Keratinocyte (primary cell): ENCODE measurements at regions not wholly inside any gene's neighbourhood (a gene's known extent, or its start where the extent isn't known, plus 50 kb on each side); places are given as distances from the start of the nearest gene placed in this dataset.

Source experiments
- DNase-seq: peaks from one replicate; pipeline ENCODE4 v3.0.0-alpha.2; 2011; ENCODE audit warnings: low read depth, missing footprints, low spot score
- FAIRE-seq: peaks from 2 replicates; lab custom pipeline; 2011; peaks lifted over from hg19 to GRCh38; lab: Jason Lieb, UNC
- H2AFZ ChIP-seq: 2 replicates; pipeline ENCODE4 v1.6.0; 2012; ENCODE audit warnings: low read length, control low read depth, inconsistent platforms; ENCODE audit not compliant: control insufficient read depth
- H3K27ac ChIP-seq: 2 replicates; pipeline ENCODE4 v1.5.1; 2011; ENCODE audit warnings: low read length; ENCODE audit not compliant: control insufficient read depth, insufficient read depth
- H3K27me3 ChIP-seq: 3 replicates; pipeline ENCODE4 v1.6.0; 2011; ENCODE audit warnings: low read length; ENCODE audit not compliant: control insufficient read depth, insufficient read depth; ENCODE audit errors: extremely low read depth
- H3K36me3 ChIP-seq, 2 experiments: 2 replicates in 1 of 2; 3 replicates in 1 of 2; pipeline ENCODE4 v1.5.1; 2011; ENCODE audit warnings: low read length in 2 of 2, mild to moderate bottlenecking in 1 of 2; ENCODE audit not compliant: control insufficient read depth in 2 of 2, insufficient read depth in 2 of 2; ENCODE audit errors: extremely low read depth in 1 of 2
- H3K4me1 ChIP-seq: 3 replicates; pipeline ENCODE4 v1.5.1; 2011; ENCODE audit warnings: low read length; ENCODE audit not compliant: control insufficient read depth, insufficient read depth; ENCODE audit errors: extremely low read depth
- H3K4me2 ChIP-seq: 3 replicates; pipeline ENCODE4 v1.6.0; 2011; ENCODE audit warnings: low read depth, low read length; ENCODE audit not compliant: control insufficient read depth, insufficient read depth; ENCODE audit errors: extremely low read depth
- H3K4me3 ChIP-seq, 3 experiments: fragments of 200-600 bp in 1 of 3; sonication (generic) in 1 of 3; 2 replicates in 2 of 3; 3 replicates in 1 of 3; pipeline ENCODE4 v1.5.1; 2011 to 2016; ENCODE audit warnings: low read length in 3 of 3, mild to moderate bottlenecking in 3 of 3, control low read depth in 2 of 3, inconsistent platforms in 1 of 3, low read depth in 1 of 3, mixed read lengths in 1 of 3, mixed run types in 1 of 3, moderate library complexity in 1 of 3; ENCODE audit not compliant: control insufficient read depth in 2 of 3, insufficient read depth in 2 of 3; ENCODE audit errors: extremely low read depth in 1 of 3
- H3K79me2 ChIP-seq: 2 replicates; pipeline ENCODE4 v1.6.0; 2012; ENCODE audit warnings: low read length; ENCODE audit not compliant: control insufficient read depth, insufficient read depth
- H3K9ac ChIP-seq: 3 replicates; pipeline ENCODE4 v1.6.0; 2011; ENCODE audit warnings: low read length; ENCODE audit not compliant: control insufficient read depth, insufficient read depth; ENCODE audit errors: extremely low read depth
- H3K9me1 ChIP-seq: 3 replicates; pipeline ENCODE4 v1.6.0; 2011; ENCODE audit warnings: low read length; ENCODE audit not compliant: control insufficient read depth, insufficient read depth; ENCODE audit errors: extremely low read depth
- H3K9me3 ChIP-seq: 2 replicates; pipeline ENCODE4 v1.5.1; 2012; ENCODE audit warnings: low read depth, low read length; ENCODE audit not compliant: control insufficient read depth
- H4K20me1 ChIP-seq: 3 replicates; pipeline ENCODE4 v1.6.0; 2011; ENCODE audit warnings: low read length; ENCODE audit not compliant: control insufficient read depth, insufficient read depth; ENCODE audit errors: extremely low read depth
- EZH2 ChIP-seq: IDR thresholded peaks from one replicate; pipeline ENCODE4 v1.6.1; 2012; ENCODE audit warnings: inconsistent platforms, mild to moderate bottlenecking, low read length, moderate library complexity
- dilution Hi-C: fragments of 300-500 bp; cut with MboI; formaldehyde crosslinking; loops from one replicate; pipeline ENCODE4 v1.7.0; 2020; ENCODE audit warnings: low sequenced_read_pairs; ENCODE audit not compliant: extremely low pct_ligation_motif_present
- TF ChIP-seq, protein P1 (sequence below), 3 experiments: IDR thresholded peaks in 1 of 3; conservative IDR thresholded peaks in 1 of 3; optimal IDR thresholded peaks in 1 of 3; 2 replicates in 2 of 3; 3 replicates in 1 of 3; pipeline versions ENCODE3 to v1.5.1; 2011; ENCODE audit warnings: low read length in 3 of 3, mild to moderate bottlenecking in 3 of 3, moderate library complexity in 2 of 3, control low read depth in 1 of 3, inconsistent platforms in 1 of 3; ENCODE audit not compliant: insufficient read depth in 2 of 3; ENCODE audit errors: extremely low read depth in 1 of 3

DNA sequence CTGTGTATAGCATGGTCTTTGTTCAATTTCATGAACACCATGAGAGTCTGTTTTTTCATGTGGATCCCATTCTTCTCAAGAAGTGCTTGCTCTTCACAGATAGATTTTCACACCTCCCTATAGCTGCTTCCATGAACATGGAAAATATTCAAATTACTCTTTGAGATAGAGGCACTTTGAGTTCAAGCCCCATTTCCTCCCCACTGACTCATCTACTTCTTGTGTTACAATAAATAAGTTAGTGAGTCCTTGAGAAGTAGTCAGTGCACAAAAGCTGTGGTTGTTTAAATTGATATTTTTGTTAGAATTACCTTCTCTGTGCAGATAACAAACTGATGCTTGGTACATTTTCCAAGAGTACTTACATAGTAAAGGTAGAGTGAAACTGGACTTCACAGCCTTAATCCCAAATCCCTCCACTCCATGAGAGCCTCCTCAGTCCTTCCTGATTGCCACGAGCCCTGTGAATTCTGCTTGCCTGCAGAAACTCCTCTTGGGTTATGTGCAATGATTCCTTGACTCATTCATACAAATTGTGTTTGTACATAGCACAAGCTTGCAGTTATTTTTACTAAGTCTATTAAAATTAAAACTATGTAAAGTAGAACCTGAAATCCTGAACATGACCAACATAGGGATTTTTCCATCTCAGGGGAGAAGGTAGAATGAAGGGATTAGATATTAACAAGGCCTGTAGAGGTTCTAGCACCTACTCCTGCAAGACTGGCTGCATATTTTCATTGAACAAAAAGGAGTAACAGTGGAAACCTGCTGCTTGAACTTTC is 496.2 kb downstream of the TNS3 start:
- Histone ChIP-seq H3K9me1 (no peaks in the 10 kb centered on the region), H3K9me3 (no peaks in the 10 kb centered on the region), H3K4me1 (peaks cover 3% of the 10 kb centered on the region), H4K20me1 (no peaks in the 10 kb centered on the region), H3K27me3 (no peaks in the 10 kb centered on the region), H3K9ac (no peak overlapping the region), H3K4me3 (no peak overlapping the region), H3K36me3 (no peaks in the 10 kb centered on the region), H2AFZ (no peak overlapping the region), H3K27ac (no peak overlapping the region), H3K79me2 (no peaks in the 10 kb centered on the region), H3K4me2 (no peak overlapping the region)
- DNase-seq (no peak), FAIRE-seq (no peak)
- TF ChIP-seq EZH2: no peak
- TF ChIP-seq, protein P1, sequence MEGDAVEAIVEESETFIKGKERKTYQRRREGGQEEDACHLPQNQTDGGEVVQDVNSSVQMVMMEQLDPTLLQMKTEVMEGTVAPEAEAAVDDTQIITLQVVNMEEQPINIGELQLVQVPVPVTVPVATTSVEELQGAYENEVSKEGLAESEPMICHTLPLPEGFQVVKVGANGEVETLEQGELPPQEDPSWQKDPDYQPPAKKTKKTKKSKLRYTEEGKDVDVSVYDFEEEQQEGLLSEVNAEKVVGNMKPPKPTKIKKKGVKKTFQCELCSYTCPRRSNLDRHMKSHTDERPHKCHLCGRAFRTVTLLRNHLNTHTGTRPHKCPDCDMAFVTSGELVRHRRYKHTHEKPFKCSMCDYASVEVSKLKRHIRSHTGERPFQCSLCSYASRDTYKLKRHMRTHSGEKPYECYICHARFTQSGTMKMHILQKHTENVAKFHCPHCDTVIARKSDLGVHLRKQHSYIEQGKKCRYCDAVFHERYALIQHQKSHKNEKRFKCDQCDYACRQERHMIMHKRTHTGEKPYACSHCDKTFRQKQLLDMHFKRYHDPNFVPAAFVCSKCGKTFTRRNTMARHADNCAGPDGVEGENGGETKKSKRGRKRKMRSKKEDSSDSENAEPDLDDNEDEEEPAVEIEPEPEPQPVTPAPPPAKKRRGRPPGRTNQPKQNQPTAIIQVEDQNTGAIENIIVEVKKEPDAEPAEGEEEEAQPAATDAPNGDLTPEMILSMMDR (optimal IDR thresholded peaks at IDR 0.05 in 1 of 3, IDR thresholded peaks at IDR 0.05 in 1 of 3, conservative IDR thresholded peaks at IDR 0.05 in 1 of 3; ENCODE audit: extremely low read depth in 1 of 3, insufficient read depth in 2 of 3, low read length in 3 of 3): no peak
- dilution Hi-C loops: no loop called here

DNA sequence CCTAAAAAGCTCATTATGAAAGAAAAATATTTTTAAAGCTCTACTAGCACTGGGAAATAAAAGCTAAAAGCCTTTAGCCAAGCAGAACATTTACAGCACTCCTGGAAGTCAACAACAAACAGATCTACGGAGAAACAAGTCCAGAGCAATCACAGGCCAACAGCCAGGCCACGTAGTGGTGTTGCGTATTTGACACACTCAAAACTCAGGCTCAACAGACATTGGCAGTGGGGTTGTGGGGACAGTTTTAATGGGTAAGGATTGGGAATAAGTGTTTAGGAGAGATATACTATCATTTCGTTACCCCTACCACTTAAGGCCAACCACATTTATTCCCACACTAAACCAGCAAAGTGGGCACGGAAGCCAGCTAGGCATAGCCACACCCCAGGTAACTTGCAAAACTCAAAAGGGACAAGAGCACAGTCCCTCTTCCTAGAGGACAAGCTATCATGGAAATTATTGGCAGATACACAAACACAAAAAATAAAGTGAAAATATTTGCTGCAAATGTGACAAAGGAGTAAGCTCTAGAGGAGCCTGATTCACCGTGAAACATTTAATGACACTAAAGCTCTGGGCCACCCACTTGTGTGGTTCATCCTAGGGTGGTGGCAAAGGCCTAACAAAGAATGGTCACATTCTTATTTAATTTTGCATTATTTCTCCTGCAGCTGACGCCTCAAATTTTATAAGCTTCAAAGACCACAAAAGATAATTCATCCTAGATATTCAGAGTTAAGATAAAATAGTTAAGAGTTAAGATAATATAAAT is 498.2 kb downstream of the TNS3 start:
- Histone ChIP-seq H3K4me2 (no peak overlapping the region), H3K79me2 (no peaks in the 10 kb centered on the region), H3K4me1 (peaks cover 3% of the 10 kb centered on the region), H3K9ac (no peak overlapping the region), H4K20me1 (no peaks in the 10 kb centered on the region), H3K27me3 (no peaks in the 10 kb centered on the region), H3K9me1 (no peaks in the 10 kb centered on the region), H3K27ac (no peak overlapping the region), H3K9me3 (no peaks in the 10 kb centered on the region), H3K4me3 (no peak overlapping the region), H2AFZ (no peak overlapping the region), H3K36me3 (no peaks in the 10 kb centered on the region)
- DNase-seq (no peak), FAIRE-seq (no peak)
- dilution Hi-C loops: no loop called here
- TF ChIP-seq, protein P1 (optimal IDR thresholded peaks at IDR 0.05 in 1 of 3, IDR thresholded peaks at IDR 0.05 in 1 of 3, conservative IDR thresholded peaks at IDR 0.05 in 1 of 3; ENCODE audit: extremely low read depth in 1 of 3, insufficient read depth in 2 of 3, low read length in 3 of 3): no peak
- no peak for TF ChIP-seq EZH2
